Mesothelial cell of epicardium (in vitro differentiated cells): ENCODE measurements at regions not wholly inside any gene's neighbourhood (a gene's known extent, or its start where the extent isn't known, plus 50 kb on each side); places are given as distances from the start of the nearest gene placed in this dataset.

ENCODE experiments used
- DNase-seq, 2 experiments: peaks; one replicate each; pipeline ENCODE4 v3.0.0; 2021; ENCODE audit warnings: low spot score in 2 of 2; ENCODE audit not compliant: unreplicated experiment in 2 of 2
- H3K27ac Mint-ChIP-seq: 2 replicates; pipeline ENCODE4 v1.8.0; 2021; ENCODE audit warnings: mixed read lengths
- H3K27me3 Mint-ChIP-seq: 2 replicates; pipeline ENCODE4 v1.8.0; 2021; ENCODE audit warnings: low read depth, mixed read lengths
- H3K36me3 Mint-ChIP-seq: 2 replicates; pipeline ENCODE4 v1.8.0; 2021; ENCODE audit warnings: mixed read lengths
- H3K4me1 Mint-ChIP-seq: 2 replicates; pipeline ENCODE4 v1.8.0; 2021; ENCODE audit warnings: mixed read lengths
- H3K4me3 Mint-ChIP-seq: 2 replicates; pipeline ENCODE4 v1.8.0; 2021; ENCODE audit warnings: mild to moderate bottlenecking, moderate library complexity, mixed read lengths
- H3K9me3 Mint-ChIP-seq: 2 replicates; pipeline ENCODE4 v1.8.0; 2021; ENCODE audit warnings: mixed read lengths
- TF ChIP-seq, protein P1 (sequence below): fragments of 200-600 bp; sonication (generic); IDR thresholded peaks from one replicate; pipeline ENCODE4 v1.5.0; 2021; ENCODE audit warnings: antibody characterized with exemption; ENCODE audit not compliant: unreplicated experiment

GRCh38 chr1:79517470-79518224, 511.1 kb upstream of the ADGRL4 start:
- peaks cover 11% of the 10 kb centered on the region for H3K9me3 Mint-ChIP-seq
- no peaks in the 10 kb centered on the region for H3K27me3 Mint-ChIP-seq
- DNase-seq, result no peak
- H3K4me1 Mint-ChIP-seq, result no peaks in the 10 kb centered on the region
- H3K36me3 Mint-ChIP-seq, result no peaks in the 10 kb centered on the region
- no peak overlapping the region for H3K27ac Mint-ChIP-seq
- no peak overlapping the region for H3K4me3 Mint-ChIP-seq
- TF ChIP-seq, protein P1, sequence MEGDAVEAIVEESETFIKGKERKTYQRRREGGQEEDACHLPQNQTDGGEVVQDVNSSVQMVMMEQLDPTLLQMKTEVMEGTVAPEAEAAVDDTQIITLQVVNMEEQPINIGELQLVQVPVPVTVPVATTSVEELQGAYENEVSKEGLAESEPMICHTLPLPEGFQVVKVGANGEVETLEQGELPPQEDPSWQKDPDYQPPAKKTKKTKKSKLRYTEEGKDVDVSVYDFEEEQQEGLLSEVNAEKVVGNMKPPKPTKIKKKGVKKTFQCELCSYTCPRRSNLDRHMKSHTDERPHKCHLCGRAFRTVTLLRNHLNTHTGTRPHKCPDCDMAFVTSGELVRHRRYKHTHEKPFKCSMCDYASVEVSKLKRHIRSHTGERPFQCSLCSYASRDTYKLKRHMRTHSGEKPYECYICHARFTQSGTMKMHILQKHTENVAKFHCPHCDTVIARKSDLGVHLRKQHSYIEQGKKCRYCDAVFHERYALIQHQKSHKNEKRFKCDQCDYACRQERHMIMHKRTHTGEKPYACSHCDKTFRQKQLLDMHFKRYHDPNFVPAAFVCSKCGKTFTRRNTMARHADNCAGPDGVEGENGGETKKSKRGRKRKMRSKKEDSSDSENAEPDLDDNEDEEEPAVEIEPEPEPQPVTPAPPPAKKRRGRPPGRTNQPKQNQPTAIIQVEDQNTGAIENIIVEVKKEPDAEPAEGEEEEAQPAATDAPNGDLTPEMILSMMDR, result no peak

GRCh38 chr1:79507770-79508169, 501.2 kb upstream of the ADGRL4 start:
- Mint-ChIP-seq H3K27me3 (no peaks in the 10 kb centered on the region), H3K9me3 (no peaks in the 10 kb centered on the region), H3K4me1 (peaks cover 28% of the 10 kb centered on the region), H3K4me3 (no peak overlapping the region), H3K27ac (no peak overlapping the region), H3K36me3 (no peaks in the 10 kb centered on the region)
- no peak for DNase-seq
- TF ChIP-seq, protein P1, result no peak

- H3K9me3 Mint-ChIP-seq, result peaks cover 3% of the 10 kb centered on the region
- no peak overlapping the region for H3K27ac Mint-ChIP-seq
- no peak for DNase-seq
- no peaks in the 10 kb centered on the region for H3K27me3 Mint-ChIP-seq
- no peaks in the 10 kb centered on the region for H3K36me3 Mint-ChIP-seq
- peaks cover 26% of the 10 kb centered on the region for H3K4me1 Mint-ChIP-seq
- H3K4me3 Mint-ChIP-seq, result no peak overlapping the region
- TF ChIP-seq, protein P1, result no peak
Observed at GRCh38 chr1:79501153-79501552, 494.6 kb upstream of the ADGRL4 start.

GRCh38 chr1:79499541-79499940, 493.0 kb upstream of the ADGRL4 start:
- Mint-ChIP-seq H3K4me1 (peaks cover 13% of the 10 kb centered on the region), H3K9me3 (peaks cover 3% of the 10 kb centered on the region), H3K36me3 (no peaks in the 10 kb centered on the region), H3K27ac (no peak overlapping the region), H3K4me3 (no peak overlapping the region), H3K27me3 (no peaks in the 10 kb centered on the region)
- DNase-seq, result no peak
- TF ChIP-seq, protein P1, result no peak

DNA sequence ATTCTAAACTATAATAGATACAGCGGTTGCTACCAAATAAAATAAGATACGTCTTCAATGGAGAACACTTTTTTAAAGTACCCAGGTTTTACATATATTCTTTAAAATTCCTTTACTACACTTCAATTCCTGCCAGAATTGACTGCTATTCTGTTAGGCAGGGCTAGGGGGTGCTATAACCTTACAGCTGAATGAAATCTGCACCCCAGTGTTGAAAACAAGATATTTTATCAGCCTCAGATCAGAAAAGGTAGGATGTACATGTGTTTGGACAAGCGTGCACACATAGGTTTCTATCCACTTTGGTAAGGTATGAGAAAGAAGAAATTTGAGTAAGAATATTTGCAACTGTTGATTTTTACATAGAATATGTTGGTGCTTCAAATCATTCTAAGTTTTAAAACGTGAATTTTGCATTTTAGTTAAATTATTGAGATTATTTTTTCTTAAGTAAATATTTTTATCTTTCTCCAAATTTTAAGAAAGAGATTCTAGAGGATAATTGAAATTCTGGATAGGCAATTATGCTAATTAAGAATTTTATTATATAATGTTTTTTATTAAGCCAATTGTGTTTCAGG, 490.8 kb upstream of the ADGRL4 start:
- Mint-ChIP-seq H3K27me3 (peaks cover 10% of the 10 kb centered on the region), H3K36me3 (no peaks in the 10 kb centered on the region), H3K4me3 (no peak overlapping the region), H3K9me3 (peaks cover 3% of the 10 kb centered on the region), H3K4me1 (peaks cover 12% of the 10 kb centered on the region), H3K27ac (no peak overlapping the region)
- TF ChIP-seq, protein P1, result peak; percentile 77
- no peak for DNase-seq
